Thymus (tissue), 11 donors: ENCODE measurements at regions not wholly inside any gene's neighbourhood (a gene's known extent, or its start where the extent isn't known, plus 50 kb on each side); places are given as distances from the start of the nearest gene placed in this dataset.

Source experiments
- DNase-seq, 9 donors: peaks; one replicate each; pipeline ENCODE4 v3.0.0-alpha.2; 2013; ENCODE audit warnings: low spot score in 9 of 9, low read depth in 6 of 9, missing footprints in 1 of 9
- H3K27ac ChIP-seq, 2 donors: one replicate each; pipeline ENCODE4 v1.5.1; 2013; ENCODE audit warnings: control low read depth in 1 of 2, low read depth in 1 of 2, low read length in 1 of 2, mild to moderate bottlenecking in 1 of 2, moderate library complexity in 1 of 2
- H3K27me3 ChIP-seq, 2 donors: one replicate each; pipeline ENCODE4 v1.5.1; 2013; ENCODE audit warnings: low read length in 1 of 2; ENCODE audit not compliant: control insufficient read depth in 2 of 2, insufficient read depth in 1 of 2
- H3K36me3 ChIP-seq, 2 donors: one replicate each; pipeline ENCODE4 v1.5.1; 2013; ENCODE audit warnings: low read length in 1 of 2, mild to moderate bottlenecking in 1 of 2, moderate library complexity in 1 of 2; ENCODE audit not compliant: control insufficient read depth in 2 of 2, insufficient read depth in 2 of 2
- H3K4me1 ChIP-seq, 2 donors: one replicate each; pipeline ENCODE4 v1.5.1; 2013; ENCODE audit warnings: low read length in 2 of 2; ENCODE audit not compliant: control insufficient read depth in 2 of 2, insufficient read depth in 2 of 2
- H3K4me3 ChIP-seq, 2 donors: one replicate each; pipeline ENCODE4 v1.5.1; 2013; ENCODE audit warnings: low read length in 2 of 2, control low read depth in 1 of 2, mild to moderate bottlenecking in 1 of 2
- H3K9me3 ChIP-seq, 2 donors: one replicate each; pipeline ENCODE4 v1.5.1; 2013; ENCODE audit warnings: low read length in 1 of 2, mild to moderate bottlenecking in 1 of 2; ENCODE audit not compliant: control insufficient read depth in 2 of 2, insufficient read depth in 1 of 2
- WGBS: extraction: QIAGEN DNeasy Blood & Tissue Kit; methylation state at CpG from one replicate; pipeline ENCODE4 v1.1.7; 2013; 5-methylcytosine and 5-hydroxymethylcytosine counted together
- donor health status: healthy.

DNA sequence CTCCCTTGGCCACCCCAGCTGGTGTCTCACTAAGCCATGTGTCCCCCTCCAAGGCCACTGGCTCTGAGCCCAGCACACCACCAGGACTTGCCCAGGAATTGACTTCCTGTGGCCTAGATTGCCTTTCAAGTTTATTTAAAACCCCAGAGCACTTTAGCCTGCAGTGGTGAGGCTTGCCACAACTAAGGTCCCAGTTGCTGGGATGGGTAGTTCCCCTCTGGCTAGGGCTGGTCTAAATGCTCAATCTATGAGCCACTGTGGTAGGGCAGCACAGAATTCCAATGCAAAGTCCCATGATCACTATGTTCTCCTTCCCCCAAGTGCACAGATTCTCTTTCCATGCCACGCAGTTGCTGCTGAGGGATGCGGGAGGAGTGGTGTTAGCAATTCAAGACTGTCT, 61.1 kb upstream of the HCCS start:
- H3K9me3 ChIP-seq = peaks cover 0 to 3% of the 10 kb centered on the region in 2 donors
- no peaks in the 10 kb centered on the region for H3K4me1 ChIP-seq
- no peak overlapping the region for H3K4me3 ChIP-seq
- no peaks in the 10 kb centered on the region for H3K27me3 ChIP-seq
- no peak for DNase-seq
- WGBS = 98% methylated on average over 2 of the region's 2 CpGs
- no peak overlapping the region for H3K27ac ChIP-seq
- no peaks in the 10 kb centered on the region for H3K36me3 ChIP-seq

DNA sequence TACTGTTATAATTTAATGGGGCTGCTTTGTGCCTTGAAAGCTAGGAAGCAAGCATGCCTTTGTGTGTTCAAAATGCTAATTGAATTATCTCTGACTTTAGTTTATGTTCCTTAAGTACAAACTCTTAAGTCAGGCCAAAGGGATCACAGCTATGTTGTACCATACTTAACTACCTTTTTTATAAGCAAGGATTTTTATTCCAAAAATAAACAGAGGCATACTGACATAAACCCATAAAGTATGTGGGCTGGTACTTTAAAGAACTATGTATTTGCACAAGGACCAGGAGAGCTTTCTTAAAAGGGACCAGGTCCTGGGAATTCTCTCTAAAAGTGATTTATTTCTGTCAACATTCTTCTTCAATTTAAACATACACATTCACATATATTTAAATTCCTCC, 57.8 kb upstream of the HCCS start:
- no peak for DNase-seq
- Histone ChIP-seq H3K27ac (no peak overlapping the region), H3K4me3 (no peak overlapping the region), H3K36me3 (no peaks in the 10 kb centered on the region), H3K4me1 (no peaks in the 10 kb centered on the region), H3K27me3 (no peaks in the 10 kb centered on the region), H3K9me3 (peaks cover 0 to 3% of the 10 kb centered on the region in 2 donors)

DNA sequence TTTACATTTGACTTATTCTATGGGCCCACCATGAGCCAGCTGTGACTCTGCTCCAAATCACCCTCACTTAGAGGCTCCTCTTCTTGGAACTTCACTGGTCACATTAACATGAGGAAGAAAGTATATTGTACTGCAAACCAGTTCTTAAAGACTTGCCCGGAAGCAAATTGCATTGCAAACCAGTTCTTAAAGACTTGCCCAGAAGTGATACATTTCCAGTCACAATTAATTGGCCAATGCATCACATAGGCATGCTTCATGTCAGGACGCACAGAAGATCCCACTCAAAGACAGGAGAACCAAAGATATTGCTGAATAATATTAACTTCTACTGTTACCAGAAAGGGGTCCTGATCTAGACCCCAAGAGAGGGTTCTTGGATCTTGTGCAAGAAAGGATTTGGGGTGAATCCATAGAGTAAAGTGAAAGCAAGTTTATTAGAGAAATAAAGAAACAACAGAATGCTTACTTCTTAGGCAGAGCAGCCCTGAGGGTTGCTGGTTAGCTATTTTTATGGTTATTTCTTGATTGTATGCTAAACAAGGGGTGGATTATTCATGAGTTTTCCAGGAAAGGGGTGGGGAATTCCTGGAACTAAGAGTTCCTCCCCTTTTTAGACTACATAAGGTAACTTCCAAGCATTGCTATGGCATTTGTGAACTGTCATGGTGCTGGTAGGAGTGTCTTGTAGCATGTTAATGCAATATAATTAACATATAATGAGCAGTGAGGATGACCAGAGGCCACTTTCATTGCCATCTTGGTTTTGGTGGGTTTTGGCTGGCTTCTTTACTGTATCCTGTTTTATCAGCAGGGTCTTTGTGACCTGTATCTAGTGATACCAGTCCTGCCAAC, 54.6 kb upstream of the HCCS start:
- Histone ChIP-seq H3K27ac (no peak overlapping the region), H3K27me3 (no peaks in the 10 kb centered on the region), H3K4me3 (no peak overlapping the region), H3K36me3 (no peaks in the 10 kb centered on the region), H3K9me3 (no peaks in the 10 kb centered on the region), H3K4me1 (no peaks in the 10 kb centered on the region)
- WGBS = 98% methylated on average over 2 of the region's 2 CpGs
- DNase-seq = no peak

DNA sequence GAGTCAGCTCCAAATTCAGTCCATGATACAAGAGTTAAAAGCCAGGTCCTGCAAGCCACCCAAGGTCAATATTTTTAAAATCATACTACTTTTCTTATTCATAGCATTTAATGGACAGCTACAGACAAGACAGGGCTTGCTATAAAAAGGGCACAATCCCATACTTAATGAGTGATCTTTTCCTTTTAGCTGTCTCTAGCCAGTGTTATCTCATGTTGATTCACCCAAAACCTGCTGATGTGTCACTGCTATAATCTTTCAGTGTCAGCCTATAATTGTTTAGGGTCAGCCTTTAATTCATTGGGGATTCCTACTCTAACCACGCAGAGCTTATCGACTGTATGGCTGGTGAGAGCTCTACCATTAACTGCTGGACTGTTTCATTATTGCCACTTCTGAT, 51.2 kb upstream of the HCCS start:
- Histone ChIP-seq H3K27me3 (no peaks in the 10 kb centered on the region), H3K4me1 (no peaks in the 10 kb centered on the region), H3K9me3 (no peaks in the 10 kb centered on the region), H3K4me3 (no peak overlapping the region), H3K27ac (no peak overlapping the region), H3K36me3 (no peaks in the 10 kb centered on the region)
- no peak for DNase-seq
- 95% methylated on average over 2 of the region's 2 CpGs for WGBS
